ENCODE measurements at regions not wholly inside any gene's neighbourhood (a gene's known extent, or its start where the extent isn't known, plus 50 kb on each side); places are given as distances from the start of the nearest gene placed in this dataset.

DNA sequence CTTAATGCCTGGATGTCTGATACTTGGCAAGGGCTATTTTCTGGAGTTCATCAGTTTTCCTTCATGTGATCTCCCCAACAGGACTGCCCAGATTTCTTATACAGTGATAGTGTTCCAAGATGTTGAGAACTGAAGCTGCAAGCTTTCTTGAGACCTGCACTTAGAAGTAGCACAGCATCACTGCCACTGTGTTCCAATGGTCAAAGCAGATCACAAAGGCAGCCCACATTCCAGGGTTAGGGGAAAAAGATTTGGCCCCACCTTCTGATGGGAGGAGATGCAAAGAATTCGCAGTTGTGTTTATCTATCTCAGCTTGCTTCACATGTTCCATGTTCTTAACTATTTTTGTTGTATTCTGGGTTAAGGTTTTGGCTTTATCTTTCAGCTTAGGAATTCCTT, 78.2 kb downstream of the GPX5 start:
- DNase-seq (no peak), ATAC-seq (replicated peaks in 1 of 4) (no peak)
- Mint-ChIP-seq H3K9me3 (peaks cover 0 to 8% (median 3%) of the 10 kb centered on the region in 3 donors), H3K27ac (no peak overlapping the region), H3K36me3 (no peaks in the 10 kb centered on the region), H3K27me3 (peaks cover 44 to 63% of the 10 kb centered on the region in 2 donors), H3K4me3 (no peak overlapping the region), H3K4me1 (peaks cover 7 to 10% (median 10%) of the 10 kb centered on the region in 3 donors)
- CTCF ChIA-PET = no interaction called here
- H3K4me3 ChIP-seq (ENCODE audit: control insufficient read depth in 1 of 2, extremely low read depth in 1 of 2, low read length in 1 of 2) = no peak overlapping the region
- WGBS (ENCODE audit: insufficient coverage) = no CpG with 5 or more reads among the region's 1 CpG
- POLR2A ChIA-PET = no interaction called here
- peaks cover 6 to 33% of the 10 kb centered on the region in 2 experiments for H3K27me3 ChIP-seq (replicated peaks in 1 of 2; ENCODE audit: control insufficient read depth in 2 of 2, extremely low read depth in 1 of 2, insufficient read depth in 2 of 2, low read length in 1 of 2)
- peaks cover 0 to 9% of the 10 kb centered on the region in 2 experiments for H3K4me1 ChIP-seq (ENCODE audit: control insufficient read depth in 1 of 2, extremely low read depth in 1 of 2, insufficient read depth in 2 of 2, low read length in 2 of 2)
- no peaks in the 10 kb centered on the region for H3K9me3 ChIP-seq
- H3K27ac ChIP-seq (ENCODE audit: low read length) = no peak overlapping the region
- H3K36me3 ChIP-seq (ENCODE audit: control insufficient read depth in 2 of 2, extremely low read depth in 1 of 2, insufficient read depth in 1 of 2, low read length in 1 of 2) = no peaks in the 10 kb centered on the region

DNA sequence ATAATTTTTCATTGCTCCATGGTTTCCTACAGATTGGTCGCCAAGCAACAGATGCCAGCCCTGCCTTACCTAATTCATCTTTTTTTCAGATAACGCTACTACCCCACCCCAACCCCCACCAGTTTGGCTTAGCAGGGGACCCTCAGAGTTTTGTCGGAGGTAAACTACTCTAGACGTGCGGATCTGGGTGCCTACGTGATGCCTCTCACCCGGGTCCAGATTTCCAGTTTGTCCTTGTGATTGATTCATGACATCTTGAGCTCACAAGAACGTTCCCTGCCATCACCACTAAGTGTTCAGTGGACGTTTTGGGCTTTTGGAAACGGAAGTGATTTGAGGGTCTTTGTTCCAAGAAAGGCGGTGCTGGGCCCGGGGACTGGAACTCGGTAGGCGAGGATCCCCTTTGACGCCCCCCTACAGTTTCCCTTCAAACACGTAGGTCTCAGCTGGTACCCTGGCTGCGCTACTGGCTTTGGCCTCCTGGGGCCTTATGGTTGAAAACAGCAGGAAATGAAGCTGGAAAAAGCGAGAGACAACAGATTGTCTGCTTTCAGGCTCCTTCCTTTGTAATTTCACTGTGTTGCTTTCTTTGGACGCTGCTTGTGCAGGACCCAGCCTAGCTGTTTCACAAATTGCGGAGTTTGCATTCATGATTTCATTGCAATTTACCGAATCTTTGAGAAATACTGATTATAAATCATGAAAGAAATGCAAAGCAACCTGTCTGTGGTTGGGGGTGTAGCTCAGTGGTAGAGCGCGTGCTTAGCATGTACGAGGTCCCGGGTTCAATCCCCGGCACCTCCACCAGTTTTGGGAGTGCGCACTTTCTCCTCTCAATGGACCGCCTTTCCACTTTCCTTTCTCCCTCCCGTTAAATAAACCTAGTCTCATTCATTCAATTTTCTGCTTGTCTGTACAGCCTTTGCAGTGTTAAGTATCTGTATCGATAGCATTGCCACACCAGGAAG, 81.0 kb downstream of the GPX5 start:
- peaks cover 0 to 9% of the 10 kb centered on the region in 2 experiments for H3K4me1 ChIP-seq (ENCODE audit: control insufficient read depth in 1 of 2, extremely low read depth in 1 of 2, insufficient read depth in 2 of 2, low read length in 2 of 2)
- H3K9me3 ChIP-seq = no peaks in the 10 kb centered on the region
- Mint-ChIP-seq H3K4me1 (peaks cover 7 to 10% (median 10%) of the 10 kb centered on the region in 3 donors), H3K4me3 (peak overlapping the region in 2 of 3 donors; percentile 39 to 49), H3K36me3 (no peaks in the 10 kb centered on the region), H3K9me3 (peaks cover 0 to 3% (median 0%) of the 10 kb centered on the region in 3 donors), H3K27me3 (peaks cover 37 to 65% of the 10 kb centered on the region in 2 donors), H3K27ac (no peak overlapping the region)
- DNase-seq = peak in 11 of 35 experiments; percentile 6 to 44 (median 19)
- H3K27ac ChIP-seq (ENCODE audit: low read length) = no peak overlapping the region
- peak in 3 of 4 experiments; percentile 40 to 83 (median 45) for ATAC-seq (replicated peaks in 1 of 4)
- no peaks in the 10 kb centered on the region for H3K36me3 ChIP-seq (ENCODE audit: control insufficient read depth in 2 of 2, extremely low read depth in 1 of 2, insufficient read depth in 1 of 2, low read length in 1 of 2)
- POLR2A ChIA-PET = interaction anchor here in 1 of 2 donors (0.6 kb wide), 1 partner anchor 259 kb away, joined by 3 read pairs; no protein-coding TSS in a partner anchor
- WGBS (ENCODE audit: insufficient coverage) = 10% methylated on average over 23 of the region's 30 CpGs
- H3K27me3 ChIP-seq (replicated peaks in 1 of 2; ENCODE audit: control insufficient read depth in 2 of 2, extremely low read depth in 1 of 2, insufficient read depth in 2 of 2, low read length in 1 of 2) = peaks cover 12 to 28% of the 10 kb centered on the region in 2 experiments
- H3K4me3 ChIP-seq (ENCODE audit: control insufficient read depth in 1 of 2, extremely low read depth in 1 of 2, low read length in 1 of 2) = no peak overlapping the region
- CTCF ChIA-PET = interaction anchor here in 1 of 2 donors (0.7 kb wide), 1 partner anchor 114 kb away, joined by 4 read pairs; no protein-coding TSS in a partner anchor

DNA sequence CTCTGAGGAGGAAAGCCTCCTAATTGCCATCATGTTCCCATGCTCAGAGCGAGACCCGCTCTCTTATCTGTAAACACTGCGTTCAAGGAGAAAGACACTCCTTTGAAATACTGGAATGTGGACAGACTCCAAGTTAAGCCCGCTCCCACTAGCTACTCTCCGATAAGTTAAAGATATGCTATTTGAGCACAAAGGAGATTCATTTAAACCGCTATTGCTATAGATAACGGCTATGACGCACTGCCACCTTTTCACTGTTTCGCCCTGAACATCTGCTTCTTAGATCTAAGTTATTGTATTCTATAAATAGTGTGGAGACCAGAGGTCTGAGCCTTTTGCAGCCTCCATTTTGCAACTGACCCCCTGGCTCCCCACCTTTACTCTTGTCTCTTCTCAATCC, 82.3 kb downstream of the GPX5 start:
- Histone ChIP-seq H3K4me3 (ENCODE audit: control insufficient read depth in 1 of 2, extremely low read depth in 1 of 2, low read length in 1 of 2) (no peak overlapping the region), H3K9me3 (no peaks in the 10 kb centered on the region), H3K27ac (ENCODE audit: low read length) (no peak overlapping the region), H3K4me1 (ENCODE audit: control insufficient read depth in 1 of 2, extremely low read depth in 1 of 2, insufficient read depth in 2 of 2, low read length in 2 of 2) (peaks cover 0 to 9% of the 10 kb centered on the region in 2 experiments), H3K27me3 (replicated peaks in 1 of 2; ENCODE audit: control insufficient read depth in 2 of 2, extremely low read depth in 1 of 2, insufficient read depth in 2 of 2, low read length in 1 of 2) (peaks cover 12 to 25% of the 10 kb centered on the region in 2 experiments), H3K36me3 (ENCODE audit: control insufficient read depth in 2 of 2, extremely low read depth in 1 of 2, insufficient read depth in 1 of 2, low read length in 1 of 2) (no peaks in the 10 kb centered on the region)
- no peak for ATAC-seq (replicated peaks in 1 of 4)
- CTCF ChIA-PET = no interaction called here
- H3K36me3 Mint-ChIP-seq = no peaks in the 10 kb centered on the region
- H3K27me3 Mint-ChIP-seq = peaks cover 32 to 63% of the 10 kb centered on the region in 2 donors
- DNase-seq = no peak
- H3K9me3 Mint-ChIP-seq = peaks cover 0 to 3% (median 0%) of the 10 kb centered on the region in 3 donors
- H3K4me1 Mint-ChIP-seq = peaks cover 7 to 10% (median 10%) of the 10 kb centered on the region in 3 donors
- H3K27ac Mint-ChIP-seq = no peak overlapping the region
- POLR2A ChIA-PET = no interaction called here
- H3K4me3 Mint-ChIP-seq = no peak overlapping the region
- WGBS (ENCODE audit: insufficient coverage) = no CpG with 5 or more reads among the region's 9 CpGs

DNA sequence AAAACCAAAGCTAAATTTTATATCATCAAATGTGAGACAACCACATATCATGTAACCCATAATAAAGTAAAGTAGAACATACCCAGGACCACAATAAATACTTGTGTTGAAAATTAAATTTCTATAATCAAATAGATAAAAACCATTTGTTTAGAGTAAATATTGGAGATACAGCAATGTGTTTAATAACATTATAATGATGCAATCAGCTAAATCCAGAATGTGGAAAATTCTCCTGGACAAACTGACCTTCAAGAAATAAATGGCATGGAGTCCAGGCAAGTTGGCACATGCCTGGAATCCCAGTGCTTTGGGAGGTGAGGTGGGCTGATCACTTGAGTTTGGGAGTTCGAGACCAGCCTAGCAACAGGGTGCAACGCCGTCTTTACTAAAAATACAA, 84.0 kb downstream of the GPX5 start:
- Mint-ChIP-seq H3K27ac (no peak overlapping the region), H3K4me3 (no peak overlapping the region), H3K27me3 (peaks cover 46 to 68% of the 10 kb centered on the region in 2 donors), H3K4me1 (peaks cover 7 to 10% (median 10%) of the 10 kb centered on the region in 3 donors), H3K36me3 (no peaks in the 10 kb centered on the region), H3K9me3 (peaks cover 0 to 3% (median 0%) of the 10 kb centered on the region in 3 donors)
- no peak for ATAC-seq (replicated peaks in 1 of 4)
- Histone ChIP-seq H3K4me3 (ENCODE audit: control insufficient read depth in 1 of 2, extremely low read depth in 1 of 2, low read length in 1 of 2) (no peak overlapping the region), H3K27ac (ENCODE audit: low read length) (no peak overlapping the region), H3K36me3 (ENCODE audit: control insufficient read depth in 2 of 2, extremely low read depth in 1 of 2, insufficient read depth in 1 of 2, low read length in 1 of 2) (no peaks in the 10 kb centered on the region), H3K27me3 (replicated peaks in 1 of 2; ENCODE audit: control insufficient read depth in 2 of 2, extremely low read depth in 1 of 2, insufficient read depth in 2 of 2, low read length in 1 of 2) (peaks cover 12 to 26% of the 10 kb centered on the region in 2 experiments), H3K4me1 (ENCODE audit: control insufficient read depth in 1 of 2, extremely low read depth in 1 of 2, insufficient read depth in 2 of 2, low read length in 2 of 2) (peaks cover 0 to 9% of the 10 kb centered on the region in 2 experiments), H3K9me3 (no peaks in the 10 kb centered on the region)
- no peak for DNase-seq
- CTCF ChIA-PET = interaction anchor here in 1 of 2 donors (0.6 kb wide), 1 partner anchor 367 kb away, joined by 3 read pairs; no protein-coding TSS in a partner anchor
- POLR2A ChIA-PET = no interaction called here
- WGBS (ENCODE audit: insufficient coverage) = no CpG with 5 or more reads among the region's 3 CpGs

DNA sequence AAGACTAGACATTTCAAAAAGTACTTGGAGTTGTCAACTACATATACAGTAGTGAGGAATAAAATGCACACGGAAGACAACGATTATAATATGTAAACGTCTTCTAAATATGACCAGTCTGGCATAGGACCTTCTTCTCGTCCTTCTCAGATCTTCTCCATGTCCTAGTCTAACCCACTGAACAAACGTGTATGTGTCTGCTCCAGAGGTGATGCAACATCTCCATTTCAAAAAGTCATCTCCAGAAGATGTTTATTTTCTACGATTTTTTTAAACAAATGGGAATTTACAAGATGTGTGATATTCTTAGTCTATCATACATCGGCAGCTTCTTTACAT, 89.9 kb downstream of the GPX5 start:
- Histone ChIP-seq H3K9me3 (no peaks in the 10 kb centered on the region), H3K36me3 (ENCODE audit: control insufficient read depth in 2 of 2, extremely low read depth in 1 of 2, insufficient read depth in 1 of 2, low read length in 1 of 2) (no peaks in the 10 kb centered on the region), H3K27me3 (replicated peaks in 1 of 2; ENCODE audit: control insufficient read depth in 2 of 2, extremely low read depth in 1 of 2, insufficient read depth in 2 of 2, low read length in 1 of 2) (peaks cover 9 to 45% of the 10 kb centered on the region in 2 experiments), H3K27ac (ENCODE audit: low read length) (no peak overlapping the region), H3K4me3 (ENCODE audit: control insufficient read depth in 1 of 2, extremely low read depth in 1 of 2, low read length in 1 of 2) (no peak overlapping the region), H3K4me1 (ENCODE audit: control insufficient read depth in 1 of 2, extremely low read depth in 1 of 2, insufficient read depth in 2 of 2, low read length in 2 of 2) (no peaks in the 10 kb centered on the region)
- POLR2A ChIA-PET = no interaction called here
- 83% methylated on average over 3 of the region's 7 CpGs for WGBS (ENCODE audit: insufficient coverage)
- ATAC-seq (replicated peaks in 1 of 4) = no peak
- CTCF ChIA-PET = no interaction called here
- Mint-ChIP-seq H3K4me1 (no peaks in the 10 kb centered on the region), H3K27me3 (peaks cover 61 to 63% of the 10 kb centered on the region in 2 donors), H3K27ac (no peak overlapping the region), H3K36me3 (no peaks in the 10 kb centered on the region), H3K9me3 (peaks cover 0 to 7% (median 0%) of the 10 kb centered on the region in 3 donors), H3K4me3 (no peak overlapping the region)
- DNase-seq = no peak

DNA sequence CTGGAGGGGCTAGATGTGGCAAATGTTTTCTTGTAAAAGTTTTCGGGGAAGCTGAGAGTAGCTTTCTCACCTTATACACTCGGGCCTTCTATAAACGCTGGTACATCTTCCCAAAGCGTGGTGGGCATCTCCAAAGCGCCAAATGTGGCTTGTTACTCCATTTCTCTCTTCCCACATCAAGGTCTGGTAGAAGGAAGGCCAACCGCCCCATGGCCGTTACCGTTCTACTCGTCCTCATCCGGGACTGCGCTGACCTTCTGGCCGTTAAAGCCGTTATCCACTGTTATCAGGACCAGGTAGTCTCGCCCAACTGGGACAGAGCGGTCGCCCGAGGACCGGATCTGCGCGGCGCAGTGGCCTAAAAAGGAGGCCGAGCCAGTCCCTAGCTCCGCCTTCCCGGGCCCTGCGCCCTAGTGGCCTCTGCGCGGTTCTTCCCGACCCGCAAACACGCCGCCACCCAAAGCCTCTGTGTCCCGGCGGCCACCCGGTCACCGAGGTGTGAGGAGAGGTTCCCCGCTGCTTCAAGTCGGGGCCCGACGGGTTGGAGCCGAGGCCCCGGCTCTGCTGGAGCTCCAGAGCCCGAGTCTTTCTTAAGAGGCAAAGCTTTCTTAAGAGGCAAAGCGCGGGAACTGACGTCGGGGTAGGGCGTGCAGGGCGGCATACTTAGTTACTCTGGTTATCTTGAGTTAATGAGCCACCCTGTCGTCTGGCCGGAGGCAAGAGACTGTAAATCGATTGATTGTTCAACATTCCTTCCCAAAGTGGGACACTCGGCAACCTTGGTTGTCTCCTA, 90.5 kb downstream of the GPX5 start:
- Histone ChIP-seq H3K27me3 (replicated peaks in 1 of 2; ENCODE audit: control insufficient read depth in 2 of 2, extremely low read depth in 1 of 2, insufficient read depth in 2 of 2, low read length in 1 of 2) (peaks cover 6 to 45% of the 10 kb centered on the region in 2 experiments), H3K4me1 (ENCODE audit: control insufficient read depth in 1 of 2, extremely low read depth in 1 of 2, insufficient read depth in 2 of 2, low read length in 2 of 2) (no peaks in the 10 kb centered on the region), H3K27ac (ENCODE audit: low read length) (no peak overlapping the region), H3K36me3 (ENCODE audit: control insufficient read depth in 2 of 2, extremely low read depth in 1 of 2, insufficient read depth in 1 of 2, low read length in 1 of 2) (no peaks in the 10 kb centered on the region), H3K9me3 (no peaks in the 10 kb centered on the region), H3K4me3 (ENCODE audit: control insufficient read depth in 1 of 2, extremely low read depth in 1 of 2, low read length in 1 of 2) (no peak overlapping the region)
- no peak for ATAC-seq (replicated peaks in 1 of 4)
- H3K27ac Mint-ChIP-seq = no peak overlapping the region
- ChIA-PET CTCF (interaction anchor here in 1 of 2 donors (0.7 kb wide), 1 partner anchor 55 kb away, joined by 3 read pairs; no protein-coding TSS in a partner anchor), POLR2A (no interaction called here)
- 36% methylated on average over 49 of the region's 52 CpGs for WGBS (ENCODE audit: insufficient coverage)
- H3K27me3 Mint-ChIP-seq = peaks cover 65 to 67% of the 10 kb centered on the region in 2 donors
- H3K4me1 Mint-ChIP-seq = peaks cover 0 to 2% (median 0%) of the 10 kb centered on the region in 3 donors
- H3K4me3 Mint-ChIP-seq = no peak overlapping the region
- H3K36me3 Mint-ChIP-seq = no peaks in the 10 kb centered on the region
- H3K9me3 Mint-ChIP-seq = peaks cover 0 to 7% (median 0%) of the 10 kb centered on the region in 3 donors
- DNase-seq = no peak

All from T-cell (primary cell).